Stimulated activated naive CD8-positive, alpha-beta T cell treated with anti-CD3 and anti-CD28 coated beads, Interleukin-15, Interleukin-2, amounts not matched to agents 100 ng/mL and 50 ng/mL, for 24 hours (primary cell): ENCODE measurements at regions not wholly inside any gene's neighbourhood (a gene's known extent, or its start where the extent isn't known, plus 50 kb on each side); places are given as distances from the start of the nearest gene placed in this dataset.
"Not testable (repeated sequence)": the region's sequence is repeated elsewhere in the genome, so short reads cannot be mapped to it uniquely, and the experiment has no call there.

ENCODE experiments used
- H3K27ac Mint-ChIP-seq: one replicate; pipeline ENCODE4 v1.8.0; 2021; ENCODE audit warnings: mild to moderate bottlenecking, mixed read lengths
- H3K27me3 Mint-ChIP-seq: one replicate; pipeline ENCODE4 v1.8.0; 2021; ENCODE audit warnings: mixed read lengths
- H3K36me3 Mint-ChIP-seq: one replicate; pipeline ENCODE4 v1.8.0; 2021; ENCODE audit warnings: low read depth, mixed read lengths
- H3K4me1 Mint-ChIP-seq: one replicate; pipeline ENCODE4 v1.8.0; 2021; ENCODE audit warnings: low read depth, mixed read lengths
- H3K4me3 Mint-ChIP-seq: one replicate; pipeline ENCODE4 v1.8.0; 2021; ENCODE audit warnings: mild to moderate bottlenecking, mixed read lengths
- H3K9me3 Mint-ChIP-seq: one replicate; pipeline ENCODE4 v1.8.0; 2021; ENCODE audit warnings: mixed read lengths

DNA sequence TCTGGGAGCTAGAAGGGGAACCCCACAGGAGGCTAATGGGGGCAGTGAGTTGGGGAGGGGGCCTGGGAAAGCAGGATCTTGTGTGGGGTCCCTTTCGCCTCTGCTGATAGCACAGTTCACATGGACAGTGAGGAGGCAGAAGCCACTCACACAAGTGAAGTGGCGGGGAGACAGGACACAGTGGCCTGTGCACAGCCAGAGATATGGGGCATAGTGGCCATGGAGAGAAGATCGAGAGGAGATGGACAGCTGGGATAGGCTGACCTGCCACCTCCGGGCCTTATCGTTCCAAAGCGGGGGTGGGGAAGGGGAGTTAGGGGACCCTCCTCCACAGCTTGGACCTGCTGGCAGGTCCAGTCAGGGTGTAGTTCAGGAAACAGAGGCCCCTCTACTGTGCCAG is 69.8 kb upstream of the EDAR start:
- H3K27me3 Mint-ChIP-seq, result no peaks in the 10 kb centered on the region
- H3K4me3 Mint-ChIP-seq, result no peak overlapping the region
- no peaks in the 10 kb centered on the region for H3K36me3 Mint-ChIP-seq
- no peak overlapping the region for H3K27ac Mint-ChIP-seq
- no peaks in the 10 kb centered on the region for H3K9me3 Mint-ChIP-seq
- peaks cover 11% of the 10 kb centered on the region for H3K4me1 Mint-ChIP-seq

DNA sequence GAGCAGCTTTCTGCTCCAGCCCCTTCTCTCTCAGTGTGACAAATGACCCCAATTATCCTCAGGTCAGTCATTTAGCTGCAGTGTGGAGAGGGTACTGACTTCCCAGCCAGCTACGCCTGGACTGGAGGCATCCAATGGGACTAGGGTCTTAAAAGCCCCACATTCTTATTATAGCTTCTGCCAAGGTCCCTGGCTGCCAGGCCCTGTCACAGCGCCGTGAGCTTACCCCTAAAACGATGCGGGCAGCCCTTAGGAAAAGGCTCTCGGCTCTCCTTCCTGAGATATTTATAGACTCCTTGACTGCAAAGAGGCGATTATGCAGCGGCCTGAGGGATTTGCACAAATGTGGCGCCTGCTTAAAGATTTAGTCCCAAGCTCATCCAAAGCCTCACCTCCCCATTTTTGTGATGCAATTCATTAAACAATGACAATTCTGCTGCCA is 69.2 kb upstream of the EDAR start:
- no peaks in the 10 kb centered on the region for H3K36me3 Mint-ChIP-seq
- no peak overlapping the region for H3K4me3 Mint-ChIP-seq
- H3K4me1 Mint-ChIP-seq, result peaks cover 10% of the 10 kb centered on the region
- H3K9me3 Mint-ChIP-seq, result no peaks in the 10 kb centered on the region
- H3K27ac Mint-ChIP-seq, result no peak overlapping the region
- no peaks in the 10 kb centered on the region for H3K27me3 Mint-ChIP-seq

DNA sequence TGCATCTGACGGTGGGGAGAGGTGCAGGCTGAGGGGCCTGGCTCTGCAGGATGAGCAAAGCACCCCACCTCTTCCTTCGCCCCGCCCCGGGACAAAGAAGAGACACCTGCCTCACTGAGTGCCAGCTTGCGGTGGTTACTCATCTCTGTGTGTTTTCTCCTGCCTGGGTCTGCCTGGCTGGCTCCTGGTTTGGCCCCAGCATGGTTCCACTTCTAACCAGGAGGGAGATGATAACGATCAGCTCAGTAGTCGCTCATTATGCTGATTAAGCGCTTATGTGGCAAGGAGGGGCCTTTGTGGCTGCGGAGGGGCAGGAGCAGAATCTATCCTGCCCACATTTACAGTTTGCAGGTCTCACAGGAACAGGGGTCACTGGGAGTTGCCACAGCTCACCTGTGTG is 68.7 kb upstream of the EDAR start:
- Mint-ChIP-seq H3K36me3 (no peaks in the 10 kb centered on the region), H3K4me3 (no peak overlapping the region), H3K27ac (no peak overlapping the region), H3K9me3 (no peaks in the 10 kb centered on the region), H3K4me1 (peaks cover 7% of the 10 kb centered on the region), H3K27me3 (no peaks in the 10 kb centered on the region)

DNA sequence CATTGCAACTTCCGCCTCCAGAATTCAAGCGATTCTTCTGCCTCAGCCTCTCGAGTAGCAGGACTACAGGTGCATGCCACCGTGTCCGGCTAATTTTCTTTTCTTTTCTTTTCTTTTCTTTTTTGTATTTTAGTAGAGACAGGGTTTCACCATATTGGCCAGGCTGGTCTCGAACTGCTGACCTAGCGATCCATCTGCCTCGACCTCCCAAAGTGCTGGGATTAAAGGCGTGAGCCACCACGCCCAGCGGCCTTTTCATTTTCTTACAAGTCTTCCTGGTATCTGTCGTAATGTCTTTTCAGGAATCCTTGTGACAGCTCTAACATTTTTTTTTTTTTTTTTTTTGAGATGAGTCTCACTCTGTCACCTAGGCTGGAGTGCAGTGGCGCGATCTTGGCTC is 66.4 kb upstream of the EDAR start:
- H3K36me3 Mint-ChIP-seq, result no peaks in the 10 kb centered on the region
- peaks cover 7% of the 10 kb centered on the region for H3K4me1 Mint-ChIP-seq
- no peaks in the 10 kb centered on the region for H3K27me3 Mint-ChIP-seq
- no peak overlapping the region for H3K27ac Mint-ChIP-seq
- no peak overlapping the region for H3K4me3 Mint-ChIP-seq
- no peaks in the 10 kb centered on the region for H3K9me3 Mint-ChIP-seq

DNA sequence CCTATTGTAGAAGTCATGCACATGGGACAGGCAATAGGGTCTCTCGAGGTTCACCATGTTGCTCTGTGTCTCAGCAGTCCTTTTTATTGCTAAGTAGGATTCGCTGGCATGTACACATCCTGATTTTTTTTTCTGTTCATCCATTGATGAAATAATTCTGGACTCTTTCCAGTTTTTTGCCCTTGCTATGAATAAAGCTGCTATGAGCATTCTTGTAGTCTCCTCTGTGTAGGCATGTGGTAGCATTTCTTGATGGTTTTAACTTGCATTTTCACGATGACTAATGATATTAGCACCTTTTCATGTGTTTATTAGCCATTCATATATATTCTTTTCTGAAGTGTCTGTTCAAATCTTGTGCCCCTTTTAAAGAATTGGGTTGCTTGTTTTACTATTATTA is 65.8 kb upstream of the EDAR start:
- Mint-ChIP-seq H3K9me3 (no peaks in the 10 kb centered on the region), H3K4me3 (no peak overlapping the region), H3K36me3 (no peaks in the 10 kb centered on the region), H3K27me3 (no peaks in the 10 kb centered on the region), H3K27ac (no peak overlapping the region), H3K4me1 (peaks cover 5% of the 10 kb centered on the region)

DNA sequence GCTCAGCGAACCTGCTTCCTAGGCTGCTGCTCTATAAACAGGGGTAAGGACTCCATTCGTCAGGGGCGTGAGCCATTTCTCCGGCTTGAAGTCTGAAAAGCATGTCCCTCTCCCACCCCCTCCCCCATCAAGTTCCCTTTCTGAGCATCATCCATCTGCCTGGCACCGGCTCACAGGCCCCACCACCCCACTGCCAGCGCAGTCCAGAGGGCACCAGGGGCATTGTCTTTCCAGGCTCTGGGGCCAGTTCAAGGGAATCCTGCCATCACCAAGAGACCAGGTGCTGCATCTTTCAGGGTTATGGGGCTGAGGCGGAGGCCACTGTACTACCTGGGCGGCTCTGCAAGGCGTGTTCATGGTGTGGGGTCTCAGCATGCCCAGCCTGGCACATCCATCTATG is 64.7 kb upstream of the EDAR start:
- Mint-ChIP-seq H3K4me1 (peaks cover 4% of the 10 kb centered on the region), H3K4me3 (no peak overlapping the region), H3K27me3 (no peaks in the 10 kb centered on the region), H3K9me3 (no peaks in the 10 kb centered on the region), H3K36me3 (no peaks in the 10 kb centered on the region), H3K27ac (no peak overlapping the region)

DNA sequence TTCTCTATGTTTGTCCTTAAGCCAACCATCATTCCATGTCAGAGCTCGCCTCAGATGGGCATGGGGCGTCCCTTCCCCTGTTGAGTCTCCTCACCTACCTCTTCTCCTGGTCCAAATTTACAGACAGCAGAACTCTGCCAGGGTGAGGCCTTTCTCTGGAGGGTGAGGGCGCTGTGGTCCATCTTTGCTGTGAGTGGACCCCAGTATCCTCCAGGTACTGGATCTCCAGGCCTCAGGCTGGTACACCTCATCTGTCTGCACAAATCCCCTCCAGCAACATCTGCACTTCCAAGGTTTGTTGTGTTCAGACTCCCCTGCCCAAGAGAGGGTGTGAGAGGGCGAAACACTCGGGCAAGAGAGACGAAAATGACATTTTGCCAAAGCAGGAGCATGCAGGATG is 63.9 kb upstream of the EDAR start:
- Mint-ChIP-seq H3K27ac (no peak overlapping the region), H3K4me3 (no peak overlapping the region), H3K27me3 (no peaks in the 10 kb centered on the region)

DNA sequence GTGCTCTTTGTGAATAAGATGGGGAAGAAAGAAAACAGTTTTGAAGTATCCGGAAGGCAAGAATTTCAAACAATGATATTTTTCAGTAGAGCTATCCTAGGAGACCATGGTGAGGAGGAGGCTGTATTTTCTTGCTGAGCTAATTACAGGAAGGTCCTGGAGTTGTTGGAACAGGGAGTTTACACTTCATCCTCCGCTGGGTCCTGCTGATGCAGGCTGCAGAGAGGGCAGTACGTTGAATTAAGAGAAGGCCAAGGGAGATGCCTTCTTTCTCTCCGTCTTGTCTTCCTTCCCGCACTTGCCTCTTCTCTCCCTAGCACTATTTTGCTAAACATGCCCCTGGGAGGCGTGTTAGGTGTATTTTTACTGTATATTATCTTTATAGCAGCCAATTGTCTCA is 60.0 kb upstream of the EDAR start:
- no peaks in the 10 kb centered on the region for H3K9me3 Mint-ChIP-seq
- peaks cover 20% of the 10 kb centered on the region for H3K4me1 Mint-ChIP-seq
- H3K27me3 Mint-ChIP-seq, result no peaks in the 10 kb centered on the region
- H3K4me3 Mint-ChIP-seq, result no peak overlapping the region
- no peaks in the 10 kb centered on the region for H3K36me3 Mint-ChIP-seq
- no peak overlapping the region for H3K27ac Mint-ChIP-seq

More for the DNA sequence above, 63.9 kb upstream of the EDAR start:
- peaks cover 7% of the 10 kb centered on the region for H3K4me1 Mint-ChIP-seq
- no peaks in the 10 kb centered on the region for H3K9me3 Mint-ChIP-seq
- H3K36me3 Mint-ChIP-seq, result no peaks in the 10 kb centered on the region

DNA sequence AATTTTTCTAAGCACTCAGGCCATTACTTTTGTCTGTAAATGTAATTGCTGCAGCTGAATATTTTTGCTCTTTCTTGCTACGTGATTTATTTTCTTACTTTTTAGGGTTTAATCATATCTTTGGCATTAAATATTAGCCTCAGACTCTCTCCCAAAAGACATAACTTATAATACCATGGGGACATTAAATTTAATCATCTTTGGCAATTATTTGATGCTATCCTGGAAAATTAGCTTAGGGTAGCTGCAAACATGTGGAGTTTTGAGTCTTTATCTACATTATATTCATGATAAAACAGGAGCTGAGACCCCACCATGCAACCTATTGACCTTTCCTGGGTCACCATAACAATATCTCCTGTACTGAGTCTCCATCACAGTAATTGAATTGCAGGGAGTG is 59.1 kb upstream of the EDAR start:
- Mint-ChIP-seq H3K27me3 (no peaks in the 10 kb centered on the region), H3K4me3 (no peak overlapping the region), H3K36me3 (no peaks in the 10 kb centered on the region), H3K9me3 (no peaks in the 10 kb centered on the region), H3K4me1 (peaks cover 20% of the 10 kb centered on the region), H3K27ac (no peak overlapping the region)

DNA sequence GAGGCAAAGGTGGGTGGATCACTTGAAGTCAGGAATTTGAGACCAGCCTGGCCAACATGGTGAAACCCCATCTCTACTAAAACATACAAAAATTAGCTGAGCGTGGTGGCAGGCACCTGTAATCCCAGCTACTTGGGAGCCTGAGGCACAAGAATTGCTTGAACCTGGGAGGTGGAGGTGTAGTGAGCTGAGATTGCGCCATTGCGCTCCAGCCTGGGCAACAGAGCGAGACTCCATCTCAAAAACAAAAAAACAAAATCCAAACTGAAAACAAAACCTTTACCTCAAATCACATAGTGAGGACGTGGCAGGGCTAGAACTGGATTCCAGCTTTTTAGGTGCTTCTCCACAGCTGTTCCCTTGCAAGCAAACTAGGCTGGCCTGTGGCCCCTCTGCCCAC is 58.5 kb upstream of the EDAR start:
- H3K4me1 Mint-ChIP-seq, result peaks cover 20% of the 10 kb centered on the region
- not testable (repeated sequence) for H3K4me3 Mint-ChIP-seq, H3K27me3 Mint-ChIP-seq, H3K36me3 Mint-ChIP-seq, H3K27ac Mint-ChIP-seq, H3K9me3 Mint-ChIP-seq

DNA sequence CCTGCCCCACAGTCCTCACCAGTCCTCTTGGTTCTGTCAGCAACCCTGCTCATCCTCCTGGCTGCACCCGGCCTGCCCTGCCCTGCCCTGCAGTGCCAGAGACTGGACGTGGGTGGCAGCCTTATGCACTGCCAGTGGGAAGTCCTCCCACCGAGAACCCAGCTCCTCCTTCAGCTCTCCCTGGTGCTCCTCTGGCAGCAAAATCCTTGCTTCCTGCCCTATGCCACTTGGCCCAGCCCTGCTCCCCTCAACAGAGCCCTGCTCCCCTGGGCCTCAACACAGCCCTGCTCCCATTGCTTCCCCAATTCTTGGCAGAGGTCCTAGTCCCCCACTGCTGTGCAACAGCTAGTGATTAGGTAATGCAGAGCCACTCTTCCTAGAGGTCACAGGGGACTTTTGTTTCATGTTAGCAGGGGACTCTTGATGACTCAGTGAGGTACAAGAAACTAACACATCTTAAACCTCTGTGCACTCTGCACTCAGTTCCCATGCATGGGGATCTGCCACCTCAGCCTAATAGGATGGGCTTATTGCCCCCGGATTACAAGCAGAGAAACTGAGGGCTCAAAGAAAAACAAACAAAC is 58.0 kb upstream of the EDAR start:
- Mint-ChIP-seq H3K4me3 (no peak overlapping the region), H3K27ac (peak overlapping the region; percentile 57), H3K27me3 (no peaks in the 10 kb centered on the region), H3K36me3 (no peaks in the 10 kb centered on the region), H3K4me1 (peaks cover 20% of the 10 kb centered on the region), H3K9me3 (no peaks in the 10 kb centered on the region)

DNA sequence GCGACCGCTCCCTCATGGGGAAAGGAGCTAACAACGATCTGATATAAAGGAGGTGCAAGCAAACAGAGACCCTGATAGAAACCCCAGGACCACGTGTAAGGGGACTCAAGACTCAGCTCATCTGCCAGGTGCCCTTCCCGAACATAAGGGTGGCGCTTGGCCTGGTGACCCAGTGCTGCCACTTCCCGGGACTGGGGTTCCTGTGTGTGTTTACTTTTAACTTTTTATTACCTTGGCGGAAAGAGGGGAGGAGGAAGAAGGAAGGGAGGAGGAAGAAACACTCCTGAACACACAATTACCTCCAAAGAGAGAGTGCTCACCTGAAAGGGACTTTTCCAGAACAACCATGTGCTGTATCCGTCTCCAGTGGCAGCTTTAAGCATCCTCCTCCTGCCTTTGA is 56.5 kb upstream of the EDAR start:
- no peak overlapping the region for H3K27ac Mint-ChIP-seq
- no peaks in the 10 kb centered on the region for H3K27me3 Mint-ChIP-seq
- peaks cover 20% of the 10 kb centered on the region for H3K4me1 Mint-ChIP-seq
- H3K4me3 Mint-ChIP-seq, result no peak overlapping the region
- H3K36me3 Mint-ChIP-seq, result no peaks in the 10 kb centered on the region
- no peaks in the 10 kb centered on the region for H3K9me3 Mint-ChIP-seq

DNA sequence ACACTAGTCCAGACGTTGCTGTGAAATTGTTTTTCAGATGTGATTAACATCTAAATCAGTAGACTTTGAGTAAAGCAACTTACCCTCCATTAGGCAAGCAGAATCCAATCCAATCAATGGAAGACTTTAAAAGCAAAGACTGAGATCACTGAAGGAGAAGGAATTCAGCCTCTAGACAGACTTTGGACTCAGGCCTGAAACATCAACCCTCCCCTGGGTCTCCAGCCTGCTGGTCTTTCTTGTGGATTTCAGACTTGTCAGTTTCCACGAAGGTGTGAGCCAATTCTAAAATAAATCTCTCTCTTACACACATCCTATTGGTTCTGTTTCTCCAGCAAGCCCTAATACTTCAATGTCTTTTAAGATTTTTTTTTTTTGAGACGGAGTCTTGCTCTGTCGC is 50.0 kb upstream of the EDAR start:
- Mint-ChIP-seq H3K9me3 (no peaks in the 10 kb centered on the region), H3K27ac (no peak overlapping the region), H3K36me3 (no peaks in the 10 kb centered on the region), H3K4me3 (no peak overlapping the region), H3K4me1 (peaks cover 8% of the 10 kb centered on the region), H3K27me3 (no peaks in the 10 kb centered on the region)
